Ramos (cell line): ENCODE measurements at regions not wholly inside any gene's neighbourhood (a gene's known extent, or its start where the extent isn't known, plus 50 kb on each side); places are given as distances from the start of the nearest gene placed in this dataset.

Experiments
- in situ Hi-C: fragments of 300-500 bp; cut with MboI; formaldehyde crosslinking; loops from one replicate; pipeline ENCODE4 v1.14.3; 2022; ENCODE audit warnings: low sequenced_read_pairs; ENCODE audit not compliant: unreplicated experiment

- in situ Hi-C loops, result no loop called here
Measured at GRCh38 chr7:46156853-46157252, 235.8 kb upstream of the IGFBP3 start.

GRCh38 chr7:46156086-46156485 is 235.0 kb upstream of the IGFBP3 start:
- in situ Hi-C loops, result no loop called here

- in situ Hi-C loops, result no loop called here
Measured at GRCh38 chr7:46155367-46155766, 234.3 kb upstream of the IGFBP3 start.

GRCh38 chr7:46153951-46154787 is 233.1 kb upstream of the IGFBP3 start:
- in situ Hi-C loops, result no loop called here

GRCh38 chr7:46153583-46153950 is 232.5 kb upstream of the IGFBP3 start:
- in situ Hi-C loops, result no loop called here

- in situ Hi-C loops, result no loop called here
Measured at GRCh38 chr7:46152696-46153095, 231.6 kb upstream of the IGFBP3 start.

GRCh38 chr7:46150721-46151120 is 229.6 kb upstream of the IGFBP3 start:
- in situ Hi-C loops, result no loop called here

- in situ Hi-C loops, result no loop called here
Measured at GRCh38 chr7:46150202-46150601, 229.1 kb upstream of the IGFBP3 start.

GRCh38 chr7:46147871-46148270 is 226.8 kb upstream of the IGFBP3 start:
- in situ Hi-C loops, result loop anchor here (25.0 kb wide), 1 partner anchor 1039 kb away; no protein-coding TSS in a partner anchor

GRCh38 chr7:46146454-46147255 is 225.6 kb upstream of the IGFBP3 start:
- in situ Hi-C loops, result loop anchor here (25.0 kb wide), 1 partner anchor 1041 kb away; no protein-coding TSS in a partner anchor

GRCh38 chr7:46145412-46145811 is 224.3 kb upstream of the IGFBP3 start:
- in situ Hi-C loops, result loop anchor here (25.0 kb wide), 1 partner anchor 1042 kb away; no protein-coding TSS in a partner anchor

GRCh38 chr7:46143949-46144917 is 223.2 kb upstream of the IGFBP3 start:
- in situ Hi-C loops, result loop anchor here (25.0 kb wide), 1 partner anchor 1043 kb away; no protein-coding TSS in a partner anchor

- in situ Hi-C loops, result loop anchor here (25.0 kb wide), 1 partner anchor 1044 kb away; no protein-coding TSS in a partner anchor
Measured at GRCh38 chr7:46143421-46143820, 222.3 kb upstream of the IGFBP3 start.

- in situ Hi-C loops, result loop anchor here (25.0 kb wide), 1 partner anchor 1048 kb away; no protein-coding TSS in a partner anchor
Measured at GRCh38 chr7:46139079-46139478, 218.0 kb upstream of the IGFBP3 start.

GRCh38 chr7:46137725-46138124 is 216.7 kb upstream of the IGFBP3 start:
- in situ Hi-C loops, result loop anchor here (25.0 kb wide), 1 partner anchor 1050 kb away; no protein-coding TSS in a partner anchor

- in situ Hi-C loops, result loop anchor here (25.0 kb wide), 1 partner anchor 1052 kb away; no protein-coding TSS in a partner anchor
Measured at GRCh38 chr7:46135557-46135956, 214.5 kb upstream of the IGFBP3 start.

- in situ Hi-C loops, result loop anchor here (25.0 kb wide), 1 partner anchor 1053 kb away; no protein-coding TSS in a partner anchor
Measured at GRCh38 chr7:46134795-46135194, 213.7 kb upstream of the IGFBP3 start.

GRCh38 chr7:46134385-46134784 is 213.3 kb upstream of the IGFBP3 start:
- in situ Hi-C loops, result loop anchor here (25.0 kb wide), 1 partner anchor 1053 kb away; no protein-coding TSS in a partner anchor

GRCh38 chr7:46133751-46134150 is 212.7 kb upstream of the IGFBP3 start:
- in situ Hi-C loops, result loop anchor here (25.0 kb wide), 1 partner anchor 1054 kb away; no protein-coding TSS in a partner anchor
